OCI-LY1 (cell line): ENCODE measurements at regions not wholly inside any gene's neighbourhood (a gene's known extent, or its start where the extent isn't known, plus 50 kb on each side); places are given as distances from the start of the nearest gene placed in this dataset.

ENCODE experiments used
- CTCF ChIP-seq: fragments of 200-600 bp; sonication (generic), shearing (Covaris generic); IDR thresholded peaks from 2 replicates; pipeline ENCODE4 v1.5.1; 2017; ENCODE audit warnings: mild to moderate bottlenecking, antibody characterized with exemption, low read length, moderate library complexity, mixed read lengths
- EZH2 ChIP-seq: fragments of 200-600 bp; sonication (generic), shearing (Covaris generic); IDR thresholded peaks from 2 replicates; pipeline ENCODE4 v1.8.0; 2017; ENCODE audit warnings: borderline replicate concordance, mixed run types, mild to moderate bottlenecking, antibody characterized with exemption, low read length, moderate library complexity, mixed read lengths

GRCh38 chr4:127097061-127097460 lies 535.7 kb upstream of the INTU start:
- no peak for TF ChIP-seq CTCF
- no peak for TF ChIP-seq EZH2
